NCI-H524 (cell line): ENCODE measurements at regions not wholly inside any gene's neighbourhood (a gene's known extent, or its start where the extent isn't known, plus 50 kb on each side); places are given as distances from the start of the nearest gene placed in this dataset.
"Not testable (repeated sequence)": the region's sequence is repeated elsewhere in the genome, so short reads cannot be mapped to it uniquely, and the experiment has no call there.

Source experiments
- DNase-seq, 2 experiments: peaks; one replicate each; lab custom pipeline; 2025; lab: John Stamatoyannopoulos, UW

DNA sequence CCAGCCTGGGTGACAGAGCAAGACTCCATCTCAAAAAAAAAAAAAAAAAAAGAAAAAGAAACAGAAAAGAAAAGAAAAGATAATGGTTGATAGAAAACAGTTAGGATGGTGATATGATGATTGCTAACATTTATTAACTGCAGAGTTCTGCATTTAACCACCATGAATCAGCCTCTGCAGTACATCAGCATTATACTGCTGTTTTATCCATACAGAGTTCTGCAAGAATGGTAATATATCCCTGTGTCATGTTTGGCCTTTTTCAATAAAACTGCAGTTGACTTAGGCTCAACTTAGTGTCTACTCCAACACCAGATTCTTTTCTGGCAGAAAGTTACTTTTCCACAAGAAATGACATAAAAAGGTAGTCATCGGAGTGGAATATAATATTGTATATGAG is 62.6 kb downstream of the DUSP6 start:
- no peak for DNase-seq

DNA sequence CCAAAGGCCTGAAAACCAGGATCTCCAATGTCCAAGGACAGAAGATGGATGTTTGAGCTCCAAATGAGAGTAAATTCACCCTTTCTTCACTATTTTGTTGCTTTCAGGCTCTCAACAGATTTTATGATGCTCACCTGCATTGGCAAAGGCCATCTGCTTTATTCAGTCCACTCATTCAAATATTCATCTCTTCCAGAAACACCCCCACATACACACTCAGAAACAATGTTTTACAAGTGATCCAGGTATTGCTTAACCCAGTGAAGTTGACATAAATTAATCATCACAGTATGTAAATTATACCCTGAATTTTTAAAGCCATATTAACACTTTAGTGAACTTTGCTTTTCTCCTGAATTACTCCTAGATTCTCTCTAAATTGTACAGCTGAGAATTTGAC is 63.3 kb downstream of the DUSP6 start:
- no peak for DNase-seq

GRCh38 chr12:89286501-89286900 is 65.8 kb downstream of the DUSP6 start:
- no peak for DNase-seq

DNA sequence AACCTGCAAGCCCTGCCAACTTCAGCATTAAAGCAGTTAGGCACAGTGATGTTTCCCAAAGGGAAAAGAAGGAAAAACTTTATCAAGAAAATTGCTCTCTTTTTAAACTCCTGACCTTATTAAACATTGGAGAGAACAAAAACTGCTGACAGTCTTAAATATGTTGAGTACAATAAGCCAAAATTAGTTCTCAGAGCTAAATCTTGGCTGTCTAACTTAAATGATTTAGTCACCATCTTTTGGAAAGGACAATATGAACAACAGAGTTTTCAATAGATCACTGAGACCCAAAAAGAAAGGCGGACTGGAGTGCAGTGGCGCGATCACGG is 70.8 kb downstream of the DUSP6 start:
- no peak for DNase-seq

DNA sequence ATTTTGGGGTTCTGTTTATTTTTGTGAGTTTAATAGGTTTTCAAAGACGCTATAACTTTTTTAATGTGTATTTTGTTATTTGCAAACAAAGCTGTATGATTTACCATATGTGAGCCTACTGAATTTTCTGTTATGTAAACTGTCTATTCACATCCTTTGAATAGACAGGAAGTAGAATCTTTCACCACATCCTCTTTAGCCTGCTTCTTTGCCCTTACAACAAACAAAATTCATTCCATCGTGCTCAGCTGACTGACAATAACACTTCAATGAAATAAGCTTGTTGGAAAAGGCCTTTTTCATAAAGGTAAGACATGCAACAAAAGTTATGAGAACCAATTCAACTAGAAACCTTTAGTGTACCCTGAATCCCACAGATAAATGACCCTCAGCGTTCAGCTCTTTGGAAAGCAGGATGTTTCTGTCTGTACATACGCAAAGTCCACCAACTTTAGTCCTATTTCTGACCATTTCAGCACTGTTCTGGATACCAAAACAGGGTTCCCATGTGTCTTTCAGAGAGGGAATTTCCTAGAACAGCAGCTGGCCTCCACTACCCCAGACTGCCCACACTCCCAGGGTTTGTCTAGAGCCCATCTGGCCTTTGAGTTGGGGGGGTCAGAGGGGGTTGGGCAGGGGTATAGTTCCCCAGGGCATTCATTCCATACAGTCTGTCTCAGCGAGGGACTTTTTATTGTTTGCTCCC is 71.3 kb downstream of the DUSP6 start:
- peak; percentile 11 to 35 for DNase-seq

DNA sequence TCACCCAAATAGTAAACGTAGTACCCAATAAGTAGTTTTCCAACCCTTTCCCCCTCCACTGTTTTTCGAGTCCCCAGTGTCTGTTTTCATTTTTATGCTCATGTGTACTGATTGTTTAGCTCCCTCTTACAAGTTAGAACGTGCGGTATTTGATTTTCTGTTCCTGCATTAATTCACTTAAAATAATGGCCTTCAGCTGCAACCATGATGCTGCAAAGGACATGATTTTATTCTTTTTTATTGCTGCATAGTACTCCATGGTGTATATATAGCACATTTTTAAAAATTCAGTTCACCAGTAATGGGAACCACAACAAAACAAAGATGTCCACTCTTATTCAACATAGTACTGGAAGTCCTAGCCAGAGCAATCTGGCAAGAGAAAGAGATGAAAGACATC is 72.8 kb downstream of the DUSP6 start:
- no peak for DNase-seq

DNA sequence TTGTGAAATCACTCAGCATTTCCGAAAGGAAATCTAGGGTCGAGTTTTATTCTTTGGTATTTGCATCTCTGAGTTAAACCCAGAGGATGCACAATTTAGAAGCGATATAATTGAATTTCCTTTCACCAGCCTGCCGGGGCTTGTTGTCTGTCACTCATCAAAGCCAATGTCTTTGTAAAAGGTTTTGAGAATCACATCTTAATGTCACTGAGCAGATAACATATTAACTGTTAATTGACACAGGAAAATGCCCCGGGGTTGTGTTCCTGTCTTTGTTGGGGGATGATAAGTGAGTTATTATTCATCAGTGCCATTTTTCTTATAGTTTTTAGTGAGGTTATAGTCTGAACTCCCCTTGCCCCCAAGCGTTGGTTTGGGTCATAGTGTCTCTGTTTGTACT is 73.4 kb downstream of the DUSP6 start:
- no peak for DNase-seq

DNA sequence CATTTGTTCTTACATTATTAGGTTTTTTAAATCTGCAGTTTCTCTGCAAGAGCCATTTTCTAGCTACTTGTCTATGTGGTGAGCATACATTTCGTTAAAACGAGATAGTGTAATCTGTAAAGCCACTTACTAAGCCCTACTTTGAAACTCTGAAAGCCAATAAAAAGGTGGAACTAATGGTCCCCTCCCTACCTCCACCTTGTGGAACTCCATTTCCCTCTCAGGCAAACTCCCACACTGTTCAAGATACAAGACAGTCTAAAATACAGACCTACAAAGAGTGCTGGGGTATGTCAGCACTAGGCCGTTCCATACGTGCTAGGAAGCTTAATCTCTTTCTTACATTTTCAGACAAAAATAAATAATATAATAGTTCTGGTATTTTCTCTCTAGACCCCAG is 74.1 kb downstream of the DUSP6 start:
- DNase-seq: no peak

GRCh38 chr12:89276860-89277259 is 75.4 kb downstream of the DUSP6 start:
- DNase-seq: no peak

DNA sequence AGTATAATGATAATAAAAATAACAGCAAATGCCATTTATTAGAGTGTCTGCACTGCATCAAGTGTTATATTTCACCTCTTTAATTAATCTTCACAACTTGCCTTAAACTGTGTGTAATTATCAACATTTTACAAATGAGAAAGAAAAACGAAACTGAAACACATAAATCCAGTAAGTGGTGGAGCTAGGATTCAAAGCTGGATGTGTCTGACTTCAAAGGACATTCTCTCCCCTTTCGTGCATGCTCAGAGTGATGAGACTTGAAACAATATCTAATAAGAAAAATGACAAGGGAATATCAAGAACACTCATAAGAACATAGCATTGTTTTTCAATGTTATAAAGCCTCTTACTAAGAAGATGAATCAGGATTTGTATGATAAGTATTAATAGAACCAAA is 78.8 kb downstream of the DUSP6 start:
- no peak for DNase-seq

DNA sequence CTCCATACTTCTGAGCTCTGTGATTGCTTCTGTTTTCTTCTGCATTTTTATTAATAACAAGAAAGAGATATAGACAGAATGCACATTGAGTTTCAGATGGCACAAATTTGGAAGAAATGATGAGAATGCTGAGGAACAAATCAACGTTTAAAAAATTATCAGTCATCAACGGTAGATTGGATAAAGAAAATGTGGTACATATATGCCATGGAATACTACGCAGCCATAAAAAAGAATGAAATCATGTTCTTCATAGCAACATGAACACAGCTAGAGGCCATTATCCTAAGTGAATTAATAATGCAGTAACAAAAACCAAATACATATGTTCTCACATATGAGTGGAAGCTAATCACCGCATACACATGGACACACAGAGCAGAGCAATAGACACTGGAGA is 81.8 kb downstream of the DUSP6 start:
- DNase-seq: no peak

DNA sequence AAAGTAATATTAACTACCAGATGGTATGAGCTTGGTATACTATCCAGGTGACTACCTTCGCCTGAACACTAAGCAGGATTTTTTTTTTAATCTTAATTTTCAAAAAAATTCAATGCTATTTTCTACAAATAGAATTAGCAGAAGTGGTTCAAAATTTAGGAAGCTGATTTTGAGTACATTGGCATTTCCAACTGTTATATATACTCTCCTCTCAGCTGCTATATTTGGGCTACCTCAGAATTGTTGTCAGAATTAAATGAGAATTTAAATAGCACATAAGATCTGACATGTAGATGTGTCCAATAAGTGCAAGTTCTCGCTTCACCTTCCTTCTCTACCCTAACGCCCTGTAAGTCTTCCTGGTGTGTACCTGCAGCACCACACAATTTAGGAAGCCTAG is 83.1 kb downstream of the DUSP6 start:
- no peak for DNase-seq

DNA sequence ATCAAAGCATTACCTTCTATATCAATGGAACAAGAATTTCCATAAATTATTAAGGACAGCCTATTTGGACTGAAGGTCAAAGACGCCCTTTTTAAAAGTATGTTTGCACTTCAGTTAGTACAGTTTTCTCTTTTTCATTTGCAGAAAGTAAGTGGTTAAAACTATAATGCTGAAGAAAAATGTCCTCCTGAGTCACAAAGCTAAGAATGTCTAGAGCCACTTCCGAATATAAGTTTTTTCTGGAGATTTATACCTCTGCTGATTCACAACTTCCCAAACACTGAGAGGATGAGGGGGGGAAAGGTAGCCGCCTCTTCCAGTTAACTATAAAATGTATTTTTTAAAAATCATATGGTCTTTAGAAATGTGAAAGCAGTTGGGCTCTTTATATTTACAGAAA is 84.9 kb downstream of the DUSP6 start:
- no peak for DNase-seq

DNA sequence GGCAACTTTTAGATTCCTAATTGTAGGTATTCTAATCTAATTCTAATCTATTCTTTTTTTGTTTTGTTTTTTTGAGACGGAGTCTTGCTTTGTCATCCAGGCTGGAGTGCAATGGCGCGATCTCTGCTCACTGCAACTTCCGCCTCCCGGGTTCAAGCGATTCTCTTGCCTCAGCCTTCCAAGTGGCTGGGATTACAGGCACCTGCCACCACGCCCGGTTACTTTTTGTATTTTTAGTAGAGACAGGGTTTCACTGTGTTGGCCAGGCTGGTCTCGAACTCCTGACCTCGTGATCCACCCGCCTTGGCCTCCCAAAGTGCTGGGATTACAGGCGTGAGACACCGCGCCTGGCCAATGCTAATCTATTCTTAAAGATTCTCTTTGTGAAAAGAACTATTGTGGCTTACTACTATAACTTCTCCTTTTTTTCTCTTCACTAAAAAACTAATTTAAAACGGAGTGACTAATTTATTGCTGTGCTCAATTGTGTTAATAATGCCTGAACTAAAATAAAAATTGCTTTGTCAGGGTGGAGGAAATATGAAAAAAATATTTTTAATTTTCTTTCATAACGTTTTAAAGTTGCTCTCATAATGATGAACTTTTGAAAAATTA is 85.6 kb downstream of the DUSP6 start:
- not testable (repeated sequence) for DNase-seq

DNA sequence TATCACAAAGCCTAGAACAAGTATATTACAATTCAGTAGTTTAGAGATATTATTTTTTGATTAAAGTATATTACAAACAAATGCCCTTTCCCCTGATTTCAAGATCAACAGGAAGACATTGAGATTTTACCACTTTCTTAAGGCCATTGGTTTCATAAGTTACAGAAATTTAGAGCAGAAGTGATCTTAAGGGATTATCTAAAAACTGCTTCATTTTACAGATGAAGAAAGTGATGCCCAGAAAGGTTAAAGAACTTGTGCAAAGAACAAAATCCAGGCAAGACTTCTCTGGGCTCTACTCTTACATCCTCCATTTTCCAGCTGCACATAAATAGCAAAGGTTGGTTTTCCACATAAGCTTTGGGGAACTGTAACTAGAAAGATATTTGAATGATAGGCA is 87.5 kb downstream of the DUSP6 start:
- no peak for DNase-seq

GRCh38 chr12:89263900-89264299 is 88.4 kb downstream of the DUSP6 start:
- DNase-seq: no peak

GRCh38 chr12:89262855-89263552 is 89.3 kb downstream of the DUSP6 start:
- DNase-seq: peak; percentile 27 to 81

DNA sequence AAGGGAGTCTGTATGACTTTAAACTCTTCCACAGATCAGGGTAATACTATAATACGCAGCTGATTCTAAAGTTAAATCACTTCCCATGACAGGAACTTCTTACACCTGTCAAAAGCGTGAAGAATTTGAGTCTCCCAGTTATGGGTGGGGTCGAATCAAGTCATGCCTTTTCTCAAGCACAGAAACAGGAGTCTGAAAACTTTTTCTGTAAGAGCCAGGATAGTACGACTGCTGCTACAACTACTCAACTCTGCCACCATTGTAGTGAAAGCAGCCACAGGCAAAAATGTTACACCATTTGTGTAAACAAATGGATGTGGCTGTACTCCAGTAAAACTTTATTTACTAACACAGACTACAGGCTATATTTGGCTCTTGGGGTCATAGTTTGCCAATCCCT is 90.3 kb downstream of the DUSP6 start:
- DNase-seq: no peak

GRCh38 chr12:89260841-89261637 is 91.3 kb downstream of the DUSP6 start:
- DNase-seq: no peak

DNA sequence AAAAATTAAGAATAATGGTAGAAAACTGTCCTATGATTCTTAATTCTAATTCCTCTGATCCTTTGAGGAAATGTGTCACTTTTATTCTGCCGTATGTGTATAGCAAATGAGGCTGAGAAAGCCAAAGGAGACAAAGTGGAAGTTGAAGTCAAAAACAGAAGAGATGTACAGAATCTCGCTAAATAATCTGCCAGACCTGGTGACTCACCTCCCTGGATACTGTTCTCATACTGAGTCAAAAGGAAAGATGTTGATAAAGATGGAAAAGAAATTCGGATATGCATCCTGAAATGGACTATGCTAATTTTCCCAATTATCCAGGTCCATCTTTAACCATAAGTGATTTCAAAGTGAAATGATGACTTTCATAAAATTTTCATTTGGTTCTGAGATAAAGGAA is 92.5 kb downstream of the DUSP6 start:
- DNase-seq: no peak

- DNase-seq: no peak
Measured at GRCh38 chr12:89258240-89258969, 93.9 kb downstream of the DUSP6 start.

- DNase-seq: no peak
Measured at GRCh38 chr12:89257340-89257739, 95.0 kb downstream of the DUSP6 start.
